Right lung (tissue), 2 donors: ENCODE measurements at regions not wholly inside any gene's neighbourhood (a gene's known extent, or its start where the extent isn't known, plus 50 kb on each side); places are given as distances from the start of the nearest gene placed in this dataset.
"Not testable (repeated sequence)": the region's sequence is repeated elsewhere in the genome, so short reads cannot be mapped to it uniquely, and the experiment has no call there.

Source experiments
- DNase-seq, 2 donors: peaks; one replicate each; pipeline ENCODE4 v3.0.0-alpha.2; 2013

GRCh38 chrX:120753413-120754251 lies 122.0 kb downstream of the CT47B1 start:
- DNase-seq = no peak

GRCh38 chrX:120752431-120753082 lies 122.7 kb upstream of the C1GALT1C1 start:
- no peak for DNase-seq

GRCh38 chrX:120751683-120752082 lies 121.8 kb upstream of the C1GALT1C1 start:
- no peak for DNase-seq

- no peak for DNase-seq
Measured at GRCh38 chrX:120750381-120750780, 120.5 kb upstream of the C1GALT1C1 start.

GRCh38 chrX:120749141-120749846 lies 119.4 kb upstream of the C1GALT1C1 start:
- DNase-seq = no peak

GRCh38 chrX:120746153-120746552 lies 116.3 kb upstream of the C1GALT1C1 start:
- DNase-seq = no peak

GRCh38 chrX:120742946-120743665 lies 113.3 kb upstream of the C1GALT1C1 start:
- DNase-seq = no peak

GRCh38 chrX:120741452-120741851 lies 111.6 kb upstream of the C1GALT1C1 start:
- DNase-seq = no peak

- DNase-seq = no peak
Measured at GRCh38 chrX:120740072-120740471, 110.2 kb upstream of the C1GALT1C1 start.

GRCh38 chrX:120739300-120739699 lies 109.4 kb upstream of the C1GALT1C1 start:
- no peak for DNase-seq

GRCh38 chrX:120736989-120737388 lies 107.1 kb upstream of the C1GALT1C1 start:
- DNase-seq = no peak

- no peak for DNase-seq
Measured at GRCh38 chrX:120735966-120736365, 106.1 kb upstream of the C1GALT1C1 start.

- no peak for DNase-seq
Measured at GRCh38 chrX:120732879-120733278, 103.0 kb upstream of the C1GALT1C1 start.

- no peak for DNase-seq
Measured at GRCh38 chrX:120732461-120732860, 102.6 kb upstream of the C1GALT1C1 start.

- DNase-seq = no peak
Measured at GRCh38 chrX:120731386-120731785, 101.5 kb upstream of the C1GALT1C1 start.

- DNase-seq = not testable (repeated sequence)
Measured at GRCh38 chrX:120729506-120730255, 99.8 kb upstream of the C1GALT1C1 start.

GRCh38 chrX:120727911-120728310 lies 98.1 kb upstream of the C1GALT1C1 start:
- no peak for DNase-seq

- no peak for DNase-seq
Measured at GRCh38 chrX:120727452-120727851, 97.6 kb upstream of the C1GALT1C1 start.

GRCh38 chrX:120726294-120726693 lies 96.4 kb upstream of the C1GALT1C1 start:
- no peak for DNase-seq

GRCh38 chrX:120725874-120726273 lies 96.0 kb upstream of the C1GALT1C1 start:
- no peak for DNase-seq

- no peak for DNase-seq
Measured at GRCh38 chrX:120719622-120720021, 89.8 kb upstream of the C1GALT1C1 start.
